ENCODE measurements at regions not wholly inside any gene's neighbourhood (a gene's known extent, or its start where the extent isn't known, plus 50 kb on each side); places are given as distances from the start of the nearest gene placed in this dataset.

- DNase-seq (no peak), ATAC-seq (peak in 2 of 4 donors; percentile 50 to 63)
- H3K4me1 ChIP-seq, result no peaks in the 10 kb centered on the region
- no peaks in the 10 kb centered on the region for H3K9me3 ChIP-seq
- no peak overlapping the region for H3K27ac ChIP-seq
- H3K27me3 ChIP-seq, result no peaks in the 10 kb centered on the region
- intact Hi-C loops (cut with DNase I), result no loop called here
- TF ChIP-seq CTCF (IDR thresholded peaks at IDR 0.05) (no peak), POLR2A (IDR thresholded peaks at IDR 0.05) (no peak)
- no peak overlapping the region for H3K4me3 ChIP-seq
- WGBS (ENCODE audit: insufficient coverage, low coverage, low lambda C conversion rate, missing lambda C conversion rate), result 47% methylated on average over 2 of the region's 2 CpGs
- H3K36me3 ChIP-seq, result no peaks in the 10 kb centered on the region
Observed at GRCh38 chr14:83707056-83707455, 1822.9 kb upstream of the FLRT2 start.

GRCh38 chr14:83709116-83709515, 1820.8 kb upstream of the FLRT2 start:
- H3K36me3 ChIP-seq, result no peaks in the 10 kb centered on the region
- H3K4me1 ChIP-seq, result no peaks in the 10 kb centered on the region
- H3K27ac ChIP-seq, result no peak overlapping the region
- intact Hi-C loops (cut with DNase I), result no loop called here
- H3K27me3 ChIP-seq, result no peaks in the 10 kb centered on the region
- DNase-seq, result no peak
- no peak overlapping the region for H3K4me3 ChIP-seq
- ATAC-seq, result no peak
- H3K9me3 ChIP-seq, result no peaks in the 10 kb centered on the region
- TF ChIP-seq CTCF (IDR thresholded peaks at IDR 0.05) (no peak), POLR2A (IDR thresholded peaks at IDR 0.05) (no peak)

- Histone ChIP-seq H3K9me3 (no peaks in the 10 kb centered on the region), H3K4me3 (no peak overlapping the region), H3K36me3 (no peaks in the 10 kb centered on the region), H3K27me3 (no peaks in the 10 kb centered on the region), H3K4me1 (no peaks in the 10 kb centered on the region), H3K27ac (no peak overlapping the region)
- DNase-seq (no peak), ATAC-seq (no peak)
- WGBS (ENCODE audit: insufficient coverage, low coverage, low lambda C conversion rate, missing lambda C conversion rate), result 53% methylated on average over 2 of the region's 2 CpGs
- TF ChIP-seq POLR2A (IDR thresholded peaks at IDR 0.05), result no peak
- TF ChIP-seq CTCF (IDR thresholded peaks at IDR 0.05), result no peak
- intact Hi-C loops (cut with DNase I), result no loop called here
Observed at GRCh38 chr14:83711046-83711445, 1818.9 kb upstream of the FLRT2 start.

- Histone ChIP-seq H3K27ac (no peak overlapping the region), H3K4me3 (no peak overlapping the region), H3K4me1 (no peaks in the 10 kb centered on the region), H3K9me3 (no peaks in the 10 kb centered on the region), H3K27me3 (no peaks in the 10 kb centered on the region), H3K36me3 (no peaks in the 10 kb centered on the region)
- 52% methylated on average over 2 of the region's 2 CpGs for WGBS (ENCODE audit: insufficient coverage, low coverage, low lambda C conversion rate, missing lambda C conversion rate)
- intact Hi-C loops (cut with DNase I), result no loop called here
- DNase-seq, result no peak
- no peak for ATAC-seq
- no peak for TF ChIP-seq CTCF (IDR thresholded peaks at IDR 0.05)
- TF ChIP-seq POLR2A (IDR thresholded peaks at IDR 0.05), result no peak
Observed at GRCh38 chr14:83712418-83713129, 1817.4 kb upstream of the FLRT2 start.

GRCh38 chr14:83713732-83714131, 1816.2 kb upstream of the FLRT2 start:
- H3K9me3 ChIP-seq, result no peaks in the 10 kb centered on the region
- DNase-seq (no peak), ATAC-seq (no peak)
- H3K36me3 ChIP-seq, result no peaks in the 10 kb centered on the region
- TF ChIP-seq CTCF (IDR thresholded peaks at IDR 0.05), result no peak
- TF ChIP-seq POLR2A (IDR thresholded peaks at IDR 0.05), result no peak
- H3K4me3 ChIP-seq, result no peak overlapping the region
- H3K27ac ChIP-seq, result no peak overlapping the region
- intact Hi-C loops (cut with DNase I), result no loop called here
- WGBS (ENCODE audit: insufficient coverage, low coverage, low lambda C conversion rate, missing lambda C conversion rate), result 63% methylated on average over 2 of the region's 2 CpGs
- H3K4me1 ChIP-seq, result no peaks in the 10 kb centered on the region
- H3K27me3 ChIP-seq, result no peaks in the 10 kb centered on the region
